Ishikawa (cell line): ENCODE measurements at regions not wholly inside any gene's neighbourhood (a gene's known extent, or its start where the extent isn't known, plus 50 kb on each side); places are given as distances from the start of the nearest gene placed in this dataset.

Source experiments
- CEBPB ChIP-seq: IDR thresholded peaks from 2 replicates; pipeline ENCODE4 v1.6.1; 2012
- CREB1 ChIP-seq: IDR thresholded peaks from 2 replicates; pipeline ENCODE4 v1.6.1; 2012; ENCODE audit warnings: low read depth
- EGR1 ChIP-seq: IDR thresholded peaks from 2 replicates; pipeline ENCODE4 v1.6.1; 2012
- EP300 ChIP-seq: IDR thresholded peaks from 2 replicates; pipeline ENCODE4 v1.6.1; 2012; ENCODE audit warnings: borderline replicate concordance
- FOXM1 ChIP-seq: IDR thresholded peaks from 2 replicates; pipeline ENCODE4 v1.6.1; 2012; ENCODE audit warnings: low read depth, borderline replicate concordance
- NFIC ChIP-seq: IDR thresholded peaks from 2 replicates; pipeline ENCODE4 v1.6.1; 2012
- RAD21 ChIP-seq: IDR thresholded peaks from 2 replicates; pipeline ENCODE4 v1.6.1; 2012; ENCODE audit warnings: low read depth
- TAF1 ChIP-seq: IDR thresholded peaks from 2 replicates; pipeline ENCODE4 v1.6.1; 2012; ENCODE audit warnings: low read depth, mild to moderate bottlenecking
- TCF12 ChIP-seq: IDR thresholded peaks from 2 replicates; pipeline ENCODE4 v1.6.1; 2012; ENCODE audit warnings: low read depth
- TEAD4 ChIP-seq: IDR thresholded peaks from 2 replicates; pipeline ENCODE4 v1.6.1; 2012
- YY1 ChIP-seq: IDR thresholded peaks from 2 replicates; pipeline ENCODE4 v1.6.1; 2012; ENCODE audit warnings: low read depth
- ZBTB7A ChIP-seq: IDR thresholded peaks from 2 replicates; pipeline ENCODE4 v1.6.1; 2012; ENCODE audit warnings: low read depth
- TF ChIP-seq, protein P1 (sequence below): IDR thresholded peaks from 2 replicates; pipeline ENCODE4 v1.6.1; 2012
- TF ChIP-seq, protein P2 (sequence below): IDR thresholded peaks from 2 replicates; pipeline ENCODE4 v1.6.1; 2012
- TF ChIP-seq, protein P3 (sequence below): IDR thresholded peaks from 2 replicates; pipeline ENCODE4 v1.6.1; 2012; ENCODE audit warnings: low read depth, mild to moderate bottlenecking

DNA sequence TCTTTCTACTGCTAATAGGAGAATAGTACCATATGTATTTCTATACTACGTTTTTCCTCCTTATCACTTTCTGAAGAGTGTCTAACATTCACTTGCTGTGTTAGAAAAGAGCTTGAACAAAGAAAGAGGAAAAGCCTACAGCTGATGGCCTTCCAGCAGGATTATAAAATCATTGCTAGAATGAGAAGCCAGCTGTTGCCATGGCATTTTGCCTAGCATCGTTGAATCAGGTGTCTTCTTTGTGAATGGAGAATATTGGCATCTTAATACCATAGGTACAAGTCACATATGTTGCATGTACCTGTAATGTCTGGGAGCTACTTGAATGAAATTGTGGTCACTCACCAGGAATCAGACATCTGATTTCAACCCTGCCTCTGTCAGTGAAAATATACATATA, 1174.9 kb downstream of the PCDH17 start:
- no peak for TF ChIP-seq CEBPB
- TF ChIP-seq TCF12 = no peak
- TF ChIP-seq, protein P1, sequence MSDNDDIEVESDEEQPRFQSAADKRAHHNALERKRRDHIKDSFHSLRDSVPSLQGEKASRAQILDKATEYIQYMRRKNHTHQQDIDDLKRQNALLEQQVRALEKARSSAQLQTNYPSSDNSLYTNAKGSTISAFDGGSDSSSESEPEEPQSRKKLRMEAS = no peak
- no peak for TF ChIP-seq EP300
- TF ChIP-seq FOXM1 = no peak
- TF ChIP-seq ZBTB7A = no peak
- TF ChIP-seq TEAD4 = no peak

DNA sequence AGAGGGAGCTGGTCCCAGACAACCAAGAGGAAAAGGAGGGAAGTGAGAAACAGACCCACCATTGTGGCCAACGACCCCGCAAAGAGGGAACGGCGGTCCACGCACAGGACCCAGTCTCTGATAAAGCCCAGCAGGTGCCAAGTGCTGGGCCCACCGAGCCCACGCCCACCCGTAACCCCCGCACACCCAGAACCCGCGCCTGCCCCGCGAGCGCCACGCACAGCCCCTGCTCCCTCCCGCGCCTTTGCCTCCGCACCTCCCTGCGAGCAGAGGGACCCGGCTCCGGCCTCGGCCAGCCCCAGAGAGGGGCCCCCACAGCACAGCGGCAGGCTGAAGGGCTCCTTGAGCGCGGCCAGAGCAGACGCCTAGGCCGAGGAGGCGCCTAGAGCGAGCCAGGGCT, 1192.2 kb downstream of the PCDH17 start:
- no peak for TF ChIP-seq FOXM1
- no peak for TF ChIP-seq TEAD4
- TF ChIP-seq, protein P1 = no peak
- TF ChIP-seq RAD21 = no peak
- TF ChIP-seq EGR1 = no peak
- TF ChIP-seq, protein P2, sequence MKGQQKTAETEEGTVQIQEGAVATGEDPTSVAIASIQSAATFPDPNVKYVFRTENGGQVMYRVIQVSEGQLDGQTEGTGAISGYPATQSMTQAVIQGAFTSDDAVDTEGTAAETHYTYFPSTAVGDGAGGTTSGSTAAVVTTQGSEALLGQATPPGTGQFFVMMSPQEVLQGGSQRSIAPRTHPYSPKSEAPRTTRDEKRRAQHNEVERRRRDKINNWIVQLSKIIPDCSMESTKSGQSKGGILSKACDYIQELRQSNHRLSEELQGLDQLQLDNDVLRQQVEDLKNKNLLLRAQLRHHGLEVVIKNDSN = no peak
- TF ChIP-seq YY1 = no peak
- no peak for TF ChIP-seq CEBPB
- no peak for TF ChIP-seq CREB1
- TF ChIP-seq ZBTB7A = no peak
- TF ChIP-seq TAF1 = no peak
- TF ChIP-seq NFIC = no peak
- no peak for TF ChIP-seq TCF12
- no peak for TF ChIP-seq EP300
- TF ChIP-seq, protein P3, sequence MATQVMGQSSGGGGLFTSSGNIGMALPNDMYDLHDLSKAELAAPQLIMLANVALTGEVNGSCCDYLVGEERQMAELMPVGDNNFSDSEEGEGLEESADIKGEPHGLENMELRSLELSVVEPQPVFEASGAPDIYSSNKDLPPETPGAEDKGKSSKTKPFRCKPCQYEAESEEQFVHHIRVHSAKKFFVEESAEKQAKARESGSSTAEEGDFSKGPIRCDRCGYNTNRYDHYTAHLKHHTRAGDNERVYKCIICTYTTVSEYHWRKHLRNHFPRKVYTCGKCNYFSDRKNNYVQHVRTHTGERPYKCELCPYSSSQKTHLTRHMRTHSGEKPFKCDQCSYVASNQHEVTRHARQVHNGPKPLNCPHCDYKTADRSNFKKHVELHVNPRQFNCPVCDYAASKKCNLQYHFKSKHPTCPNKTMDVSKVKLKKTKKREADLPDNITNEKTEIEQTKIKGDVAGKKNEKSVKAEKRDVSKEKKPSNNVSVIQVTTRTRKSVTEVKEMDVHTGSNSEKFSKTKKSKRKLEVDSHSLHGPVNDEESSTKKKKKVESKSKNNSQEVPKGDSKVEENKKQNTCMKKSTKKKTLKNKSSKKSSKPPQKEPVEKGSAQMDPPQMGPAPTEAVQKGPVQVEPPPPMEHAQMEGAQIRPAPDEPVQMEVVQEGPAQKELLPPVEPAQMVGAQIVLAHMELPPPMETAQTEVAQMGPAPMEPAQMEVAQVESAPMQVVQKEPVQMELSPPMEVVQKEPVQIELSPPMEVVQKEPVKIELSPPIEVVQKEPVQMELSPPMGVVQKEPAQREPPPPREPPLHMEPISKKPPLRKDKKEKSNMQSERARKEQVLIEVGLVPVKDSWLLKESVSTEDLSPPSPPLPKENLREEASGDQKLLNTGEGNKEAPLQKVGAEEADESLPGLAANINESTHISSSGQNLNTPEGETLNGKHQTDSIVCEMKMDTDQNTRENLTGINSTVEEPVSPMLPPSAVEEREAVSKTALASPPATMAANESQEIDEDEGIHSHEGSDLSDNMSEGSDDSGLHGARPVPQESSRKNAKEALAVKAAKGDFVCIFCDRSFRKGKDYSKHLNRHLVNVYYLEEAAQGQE = no peak

DNA sequence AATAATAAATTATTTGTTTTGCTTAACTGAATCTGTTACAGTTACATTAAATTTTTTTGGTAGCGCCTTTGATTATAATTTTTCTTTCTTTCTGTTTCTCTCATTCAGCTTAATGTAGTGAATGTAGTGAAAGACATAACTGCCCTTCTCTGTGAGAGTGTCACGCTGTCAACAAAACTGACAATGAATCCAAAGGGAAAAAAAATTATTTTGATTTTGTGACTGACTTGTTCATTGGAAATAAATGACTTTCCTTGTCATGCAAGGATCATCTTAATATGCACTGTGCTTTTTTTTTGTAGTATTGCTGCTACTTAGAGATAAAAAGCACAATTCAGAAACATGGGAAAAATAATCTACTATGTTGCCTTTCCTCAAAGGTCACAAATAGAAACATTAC, 1196.4 kb downstream of the PCDH17 start:
- TF ChIP-seq YY1 (no peak), CEBPB (no peak), NFIC (no peak), TAF1 (no peak), ZBTB7A (no peak), EP300 (no peak)
- TF ChIP-seq, protein P1 = no peak
- TF ChIP-seq, protein P2 = no peak

DNA sequence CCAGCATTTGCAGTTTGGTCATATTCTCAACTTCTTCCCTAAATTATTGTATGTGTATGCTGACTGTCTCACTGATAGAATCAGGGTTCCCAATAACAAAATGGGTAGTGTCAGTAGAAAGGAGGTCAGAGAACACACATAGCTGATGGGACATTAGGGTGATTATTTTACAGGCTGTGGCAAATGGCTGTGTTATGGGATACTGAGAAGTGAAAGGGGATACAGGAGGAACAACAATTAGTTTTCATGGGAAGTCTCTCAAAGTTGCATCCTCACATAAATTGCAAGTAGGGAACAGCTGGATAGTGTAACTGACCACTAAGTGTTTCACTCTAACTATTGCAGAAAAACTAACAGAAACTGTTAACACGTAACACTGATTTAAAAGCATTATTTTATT, 1199.3 kb downstream of the PCDH17 start:
- TF ChIP-seq TCF12 = no peak
- no peak for TF ChIP-seq FOXM1
- no peak for TF ChIP-seq TAF1
- no peak for TF ChIP-seq CREB1
- no peak for TF ChIP-seq TEAD4
- TF ChIP-seq, protein P2 = no peak
- no peak for TF ChIP-seq CEBPB
- no peak for TF ChIP-seq ZBTB7A
- no peak for TF ChIP-seq EP300
- TF ChIP-seq, protein P1 = no peak
- TF ChIP-seq YY1 = no peak
- TF ChIP-seq, protein P3 = no peak
- no peak for TF ChIP-seq NFIC
- no peak for TF ChIP-seq RAD21
- TF ChIP-seq EGR1 = no peak

DNA sequence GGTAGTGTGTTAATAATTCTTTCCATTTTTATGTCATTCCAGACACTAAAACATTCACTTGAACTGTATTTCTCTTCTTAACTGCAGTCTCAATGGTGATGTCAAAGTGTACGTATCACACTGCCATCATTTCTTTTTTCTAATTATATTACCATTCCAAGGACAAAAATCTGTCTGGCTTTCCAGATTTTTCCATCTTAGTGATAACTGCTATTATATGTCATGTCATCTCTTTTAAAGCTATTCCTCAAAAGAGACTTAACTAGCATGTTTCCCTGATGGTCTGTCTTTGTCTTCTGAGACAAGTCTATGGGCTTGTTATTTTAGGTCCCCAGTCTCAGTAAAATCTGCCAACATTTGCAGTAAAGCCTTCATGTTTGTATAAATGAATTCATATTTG, 1207.1 kb downstream of the PCDH17 start:
- no peak for TF ChIP-seq ZBTB7A
- TF ChIP-seq FOXM1 = no peak
- no peak for TF ChIP-seq CEBPB
- TF ChIP-seq EP300 = no peak
- TF ChIP-seq TCF12 = no peak

DNA sequence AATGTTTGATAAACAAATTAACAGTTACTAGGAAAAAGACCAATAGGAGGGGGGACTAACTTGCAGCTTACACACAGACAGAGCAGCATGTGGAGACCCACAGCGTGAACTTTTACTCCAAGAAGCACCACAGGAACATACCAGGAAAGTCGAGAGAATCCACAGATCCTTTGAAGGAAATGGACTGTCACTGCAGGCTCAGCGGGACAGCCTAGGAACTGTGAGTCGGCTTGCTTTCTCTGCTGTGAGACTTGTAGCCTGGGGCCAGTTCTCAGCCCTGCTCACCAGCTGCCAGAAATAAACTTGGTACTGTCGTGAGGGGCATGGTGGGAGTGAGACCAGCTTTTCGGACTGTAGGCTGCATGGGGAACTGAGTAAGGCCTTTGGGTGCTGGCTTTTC, 1211.5 kb downstream of the PCDH17 start:
- TF ChIP-seq NFIC (no peak), ZBTB7A (no peak), EP300 (no peak), EGR1 (no peak), FOXM1 (no peak), RAD21 (no peak), YY1 (no peak), CEBPB (no peak), TEAD4 (no peak), TCF12 (no peak), TAF1 (no peak), CREB1 (no peak)
- TF ChIP-seq, protein P2 = no peak
- TF ChIP-seq, protein P1 = no peak
- TF ChIP-seq, protein P3 = no peak
